KMS-11 (cell line): ENCODE measurements at regions not wholly inside any gene's neighbourhood (a gene's known extent, or its start where the extent isn't known, plus 50 kb on each side); places are given as distances from the start of the nearest gene placed in this dataset.

ENCODE experiments used
- H2AFZ ChIP-seq: fragments of 200-600 bp; sonication (generic); 2 replicates; pipeline ENCODE4 v1.6.1; 2016; ENCODE audit warnings: antibody characterized with exemption, mixed run types, low read depth
- H3K27ac ChIP-seq: fragments of 200-600 bp; sonication (generic); 2 replicates; pipeline ENCODE4 v1.6.1; 2016; ENCODE audit warnings: mild to moderate bottlenecking, mixed run types
- H3K27me3 ChIP-seq: fragments of 200-600 bp; sonication (generic); 2 replicates; pipeline ENCODE4 v1.6.1; 2017; ENCODE audit warnings: mild to moderate bottlenecking, low read depth, mixed run types, moderate library complexity; ENCODE audit not compliant: insufficient read depth
- H3K36me3 ChIP-seq: fragments of 200-600 bp; sonication (generic); 2 replicates; pipeline ENCODE4 v1.6.1; 2017; ENCODE audit warnings: mild to moderate bottlenecking, mixed run types; ENCODE audit not compliant: insufficient read depth
- H3K4me1 ChIP-seq: fragments of 200-600 bp; sonication (generic); 2 replicates; pipeline ENCODE4 v1.6.1; 2016; ENCODE audit warnings: mild to moderate bottlenecking, low read depth, mixed run types; ENCODE audit not compliant: poor library complexity, severe bottlenecking
- H3K4me2 ChIP-seq: fragments of 200-600 bp; sonication (generic); 2 replicates; pipeline ENCODE4 v1.7.0; 2016; ENCODE audit warnings: mild to moderate bottlenecking, mixed run types
- H3K4me3 ChIP-seq: fragments of 200-600 bp; sonication (generic); IDR thresholded peaks from 2 replicates; pipeline ENCODE4 v1.6.1; 2017; ENCODE audit warnings: low read depth, low read length, mixed read lengths; ENCODE audit not compliant: insufficient read depth
- H3K79me2 ChIP-seq: fragments of 200-600 bp; sonication (generic); 2 replicates; pipeline ENCODE4 v1.6.1; 2016; ENCODE audit warnings: low read depth, mixed run types; ENCODE audit not compliant: insufficient read depth
- H3K9ac ChIP-seq: fragments of 200-600 bp; sonication (generic); 2 replicates; pipeline ENCODE4 v1.6.1; 2016; ENCODE audit warnings: mild to moderate bottlenecking, mixed run types
- H4K20me1 ChIP-seq: fragments of 200-600 bp; sonication (generic); 2 replicates; pipeline ENCODE4 v1.6.1; 2016; ENCODE audit warnings: mild to moderate bottlenecking, mixed run types; ENCODE audit not compliant: insufficient read depth
- TF ChIP-seq, protein P1 (sequence below): fragments of 200-600 bp; sonication (generic); conservative IDR thresholded peaks from 2 replicates; pipeline ENCODE4 v1.6.1; 2017; ENCODE audit warnings: low read depth, mild to moderate bottlenecking, antibody characterized with exemption, low read length, moderate library complexity, mixed read lengths

DNA sequence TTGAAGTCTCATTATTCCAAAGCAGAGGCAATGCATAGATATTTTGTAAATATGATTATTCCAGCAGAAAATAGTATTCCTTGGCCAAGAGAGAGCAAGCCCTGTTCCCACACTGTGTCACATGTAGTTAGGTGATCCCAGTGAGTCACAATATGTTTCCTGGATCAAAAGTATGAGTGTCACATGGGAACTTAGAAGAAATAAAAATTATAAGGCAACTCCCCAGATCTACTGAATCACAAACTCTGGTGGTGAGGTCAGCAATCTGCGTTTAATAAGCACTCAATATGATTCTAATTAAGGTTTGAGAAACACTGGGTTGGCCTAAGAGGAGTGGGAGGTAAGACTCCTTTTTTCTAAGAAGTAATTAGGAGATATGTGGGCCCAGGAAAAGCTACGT, 1504.5 kb upstream of the PCDH20 start:
- Histone ChIP-seq H3K27ac (no peak overlapping the region), H2AFZ (no peak overlapping the region), H4K20me1 (no peaks in the 10 kb centered on the region), H3K4me3 (no peak overlapping the region), H3K4me1 (no peaks in the 10 kb centered on the region), H3K4me2 (no peak overlapping the region), H3K9ac (no peak overlapping the region), H3K36me3 (no peaks in the 10 kb centered on the region), H3K79me2 (no peaks in the 10 kb centered on the region), H3K27me3 (no peaks in the 10 kb centered on the region)
- TF ChIP-seq, protein P1, sequence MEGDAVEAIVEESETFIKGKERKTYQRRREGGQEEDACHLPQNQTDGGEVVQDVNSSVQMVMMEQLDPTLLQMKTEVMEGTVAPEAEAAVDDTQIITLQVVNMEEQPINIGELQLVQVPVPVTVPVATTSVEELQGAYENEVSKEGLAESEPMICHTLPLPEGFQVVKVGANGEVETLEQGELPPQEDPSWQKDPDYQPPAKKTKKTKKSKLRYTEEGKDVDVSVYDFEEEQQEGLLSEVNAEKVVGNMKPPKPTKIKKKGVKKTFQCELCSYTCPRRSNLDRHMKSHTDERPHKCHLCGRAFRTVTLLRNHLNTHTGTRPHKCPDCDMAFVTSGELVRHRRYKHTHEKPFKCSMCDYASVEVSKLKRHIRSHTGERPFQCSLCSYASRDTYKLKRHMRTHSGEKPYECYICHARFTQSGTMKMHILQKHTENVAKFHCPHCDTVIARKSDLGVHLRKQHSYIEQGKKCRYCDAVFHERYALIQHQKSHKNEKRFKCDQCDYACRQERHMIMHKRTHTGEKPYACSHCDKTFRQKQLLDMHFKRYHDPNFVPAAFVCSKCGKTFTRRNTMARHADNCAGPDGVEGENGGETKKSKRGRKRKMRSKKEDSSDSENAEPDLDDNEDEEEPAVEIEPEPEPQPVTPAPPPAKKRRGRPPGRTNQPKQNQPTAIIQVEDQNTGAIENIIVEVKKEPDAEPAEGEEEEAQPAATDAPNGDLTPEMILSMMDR, result no peak

DNA sequence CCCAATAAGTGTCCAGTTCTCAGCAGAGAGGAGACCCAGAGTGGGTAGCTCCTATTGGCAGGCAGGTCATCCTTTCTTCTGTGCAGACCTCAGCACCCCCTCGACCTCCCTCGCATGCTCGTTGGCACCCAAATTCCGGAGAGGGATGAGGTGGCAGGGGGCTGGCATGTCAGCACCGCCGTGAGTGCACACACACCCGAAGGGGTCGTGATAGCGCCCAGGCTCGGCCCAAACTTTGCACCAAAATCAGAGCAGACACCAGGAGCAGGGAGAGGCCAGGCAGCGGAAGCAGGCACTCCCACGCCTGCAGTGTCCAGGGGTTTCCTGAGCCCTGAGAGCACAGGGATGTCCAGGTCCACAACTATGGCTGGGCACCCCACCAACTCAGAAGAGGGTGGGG, 1503.8 kb upstream of the PCDH20 start:
- H3K27me3 ChIP-seq, result no peaks in the 10 kb centered on the region
- H3K4me1 ChIP-seq, result no peaks in the 10 kb centered on the region
- H3K4me2 ChIP-seq, result no peak overlapping the region
- H3K79me2 ChIP-seq, result no peaks in the 10 kb centered on the region
- TF ChIP-seq, protein P1, result no peak
- no peak overlapping the region for H2AFZ ChIP-seq
- no peak overlapping the region for H3K4me3 ChIP-seq
- no peak overlapping the region for H3K27ac ChIP-seq
- no peak overlapping the region for H3K9ac ChIP-seq
- H4K20me1 ChIP-seq, result no peaks in the 10 kb centered on the region
- H3K36me3 ChIP-seq, result no peaks in the 10 kb centered on the region

DNA sequence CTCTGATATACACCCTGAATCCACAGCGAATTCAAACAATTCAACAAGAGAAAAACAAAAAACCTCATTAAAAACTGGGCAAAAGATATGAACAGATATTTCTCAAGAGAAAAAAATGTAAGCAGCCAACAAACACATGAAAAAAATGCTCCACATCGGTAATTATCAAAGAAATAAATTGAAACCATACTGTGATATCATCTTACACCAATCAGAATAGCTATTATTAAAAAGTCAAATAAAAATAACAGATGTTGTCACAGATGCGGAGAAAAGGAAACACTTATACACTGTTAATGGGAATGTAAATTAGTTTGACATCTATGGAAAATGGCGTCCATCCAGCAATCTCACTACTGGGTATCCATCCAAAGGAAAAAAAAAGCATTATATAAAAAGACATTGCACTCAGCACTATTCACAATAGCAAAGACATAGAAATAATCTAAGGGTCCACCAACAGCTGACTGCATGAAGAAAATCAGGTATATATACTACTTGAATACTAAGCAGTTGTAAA, 1495.0 kb upstream of the PCDH20 start:
- no peak overlapping the region for H3K27ac ChIP-seq
- H3K27me3 ChIP-seq, result no peaks in the 10 kb centered on the region
- H3K36me3 ChIP-seq, result no peaks in the 10 kb centered on the region
- H3K4me2 ChIP-seq, result no peak overlapping the region
- H3K4me3 ChIP-seq, result no peak overlapping the region
- no peak overlapping the region for H3K9ac ChIP-seq
- TF ChIP-seq, protein P1, result no peak
- no peaks in the 10 kb centered on the region for H3K79me2 ChIP-seq
- no peak overlapping the region for H2AFZ ChIP-seq
- no peaks in the 10 kb centered on the region for H4K20me1 ChIP-seq
- H3K4me1 ChIP-seq, result no peaks in the 10 kb centered on the region

DNA sequence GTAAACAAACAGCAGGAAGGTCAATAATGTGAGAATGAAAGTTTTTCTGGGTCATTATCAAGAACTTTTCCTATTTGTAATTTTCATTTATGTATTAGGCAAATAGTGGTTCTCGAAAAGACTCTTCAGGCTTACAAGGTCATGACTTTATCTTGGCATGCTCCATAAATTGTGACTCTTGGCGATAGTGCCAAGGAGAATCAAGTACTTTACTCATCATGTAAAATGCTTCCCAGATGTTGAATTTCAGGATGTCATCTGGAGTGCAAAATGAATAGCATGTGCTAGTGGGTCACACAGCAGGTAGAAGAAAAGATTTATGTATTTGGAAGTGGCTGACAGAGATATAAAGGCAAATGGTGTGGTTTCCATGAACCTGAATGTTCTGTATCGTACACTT, 1492.7 kb upstream of the PCDH20 start:
- Histone ChIP-seq H2AFZ (no peak overlapping the region), H3K9ac (no peak overlapping the region), H3K4me3 (no peak overlapping the region), H3K4me1 (no peaks in the 10 kb centered on the region), H4K20me1 (no peaks in the 10 kb centered on the region), H3K4me2 (no peak overlapping the region), H3K79me2 (no peaks in the 10 kb centered on the region), H3K27ac (no peak overlapping the region), H3K36me3 (no peaks in the 10 kb centered on the region), H3K27me3 (no peaks in the 10 kb centered on the region)
- TF ChIP-seq, protein P1, result no peak
